A673 (cell line): ENCODE measurements at regions not wholly inside any gene's neighbourhood (a gene's known extent, or its start where the extent isn't known, plus 50 kb on each side); places are given as distances from the start of the nearest gene placed in this dataset.
"Not testable (repeated sequence)": the region's sequence is repeated elsewhere in the genome, so short reads cannot be mapped to it uniquely, and the experiment has no call there.

Experiments
- BruUV-seq: library from RNA; stranded (reverse); fragments of 400-500 nt; replicated peaks from 2 replicates; lab custom pipeline; 2021; lab: Mats Ljungman, UMichigan
- CTCF ChIA-PET: fragments of 300-600 bp; sonication (Branson Sonifier 250); formaldehyde crosslinking; loops from one replicate; lab custom pipeline; 2022; ENCODE audit warnings: antibody characterized with exemption; lab: Charles Lee
- POLR2A ChIA-PET: fragments of 300-600 bp; sonication (Branson Sonifier 250); formaldehyde crosslinking; loops from one replicate; lab custom pipeline; 2022; ENCODE audit warnings: antibody characterized with exemption; ENCODE audit not compliant: low non-redundant PET; lab: Charles Lee
- DNase-seq: peaks from one replicate; pipeline ENCODE4 v3.0.0-alpha.2; 2015; ENCODE audit warnings: low spot score
- H3K27ac ChIP-seq: fragments of 200-600 bp; sonication (generic); 2 replicates; pipeline ENCODE4 v1.5.1; 2016; ENCODE audit warnings: mixed run types, low read depth, mild to moderate bottlenecking, mixed read lengths, antibody characterized with exemption, low read length; ENCODE audit not compliant: poor library complexity, severe bottlenecking
- H3K27me3 ChIP-seq: fragments of 200-600 bp; sonication (generic); replicated peaks from 2 replicates; pipeline ENCODE4 v1.6.1; 2017; ENCODE audit warnings: mixed run types, low read depth, mild to moderate bottlenecking, mixed read lengths, antibody characterized with exemption, low read length; ENCODE audit not compliant: insufficient read depth, poor library complexity
- H3K36me3 ChIP-seq: fragments of 200-600 bp; sonication (generic); 2 replicates; pipeline ENCODE4 v1.6.1; 2016; ENCODE audit warnings: mixed run types, mild to moderate bottlenecking, mixed read lengths, antibody characterized with exemption, low read length; ENCODE audit not compliant: insufficient read depth, poor library complexity, severe bottlenecking
- H3K4me1 ChIP-seq: fragments of 200-600 bp; sonication (generic); 2 replicates; pipeline ENCODE4 v1.6.1; 2017; ENCODE audit warnings: mixed run types, mild to moderate bottlenecking, mixed read lengths, antibody characterized with exemption, low read length; ENCODE audit not compliant: insufficient read depth, poor library complexity, severe bottlenecking
- H3K4me3 ChIP-seq: fragments of 200-600 bp; sonication (generic); 2 replicates; pipeline ENCODE4 v1.5.1; 2016; ENCODE audit warnings: low read depth, mixed run types, mild to moderate bottlenecking, mixed read lengths, low read length; ENCODE audit not compliant: poor library complexity, severe bottlenecking
- H3K9me3 ChIP-seq: fragments of 200-600 bp; sonication (generic); 2 replicates; pipeline ENCODE4 v1.6.1; 2016; ENCODE audit warnings: mixed run types, low read depth, mild to moderate bottlenecking, mixed read lengths, antibody characterized with exemption, low read length; ENCODE audit not compliant: poor library complexity, severe bottlenecking
- CTCF ChIP-seq: fragments of 300-800, 200-600 bp; sonication (generic); conservative IDR thresholded peaks from 2 replicates; pipeline ENCODE4 v1.5.1; 2017; ENCODE audit warnings: low read depth, mild to moderate bottlenecking, antibody characterized with exemption, low read length, moderate library complexity, mixed read lengths
- EZH2 ChIP-seq: fragments of 200-600 bp; sonication (generic); IDR thresholded peaks from 2 replicates; pipeline ENCODE4 v1.6.1; 2017; ENCODE audit warnings: borderline replicate concordance, low read depth, mild to moderate bottlenecking, mixed read lengths, antibody characterized with exemption, low read length; ENCODE audit not compliant: poor library complexity, severe bottlenecking
- intact Hi-C: fragments of 100-400 bp; cut with micrococcal nuclease; formaldehyde crosslinking; loops from one replicate; pipeline ENCODE4 v1.10.0; 2022; ENCODE audit not compliant: unreplicated experiment

GRCh38 chr12:34218193-34219045, 196.1 kb downstream of the ALG10 start:
- Histone ChIP-seq H3K36me3 (no peaks in the 10 kb centered on the region), H3K27ac (no peak overlapping the region), H3K4me1 (no peaks in the 10 kb centered on the region), H3K9me3 (no peaks in the 10 kb centered on the region), H3K4me3 (peak overlapping the region; percentile 45), H3K27me3 (no peaks in the 10 kb centered on the region)
- POLR2A ChIA-PET = no interaction called here
- no TSS peak for BruUV-seq
- DNase-seq = peak; percentile 71
- CTCF ChIA-PET = no interaction called here
- TF ChIP-seq CTCF (peak; percentile 94), EZH2 (no peak)
- intact Hi-C loops = loop anchor here (1.0 to 10.0 kb wide), 3 partner anchors 64 to 178 kb away; no protein-coding TSS in a partner anchor

- intact Hi-C loops = loop anchor here (10.0 kb wide), 1 partner anchor 64 kb away; no protein-coding TSS in a partner anchor
Measured at GRCh38 chr12:34219046-34219770, 196.9 kb downstream of the ALG10 start.

GRCh38 chr12:34220079-34220478, 197.8 kb downstream of the ALG10 start:
- BruUV-seq, DNase-seq, H3K4me1 ChIP-seq, CTCF ChIA-PET, H3K36me3 ChIP-seq, H3K27ac ChIP-seq, H3K4me3 ChIP-seq, H3K9me3 ChIP-seq, H3K27me3 ChIP-seq, intact Hi-C loops, POLR2A ChIA-PET: not testable (repeated sequence)

More at GRCh38 chr12:34219046-34219770, 196.9 kb downstream of the ALG10 start:
- Histone ChIP-seq H3K27me3 (no peaks in the 10 kb centered on the region), H3K4me3 (peak overlapping the region; percentile 45), H3K27ac (no peak overlapping the region), H3K4me1 (no peaks in the 10 kb centered on the region), H3K9me3 (no peaks in the 10 kb centered on the region), H3K36me3 (no peaks in the 10 kb centered on the region)
- TF ChIP-seq EZH2 (no peak), CTCF (no peak)
- CTCF ChIA-PET = no interaction called here
- POLR2A ChIA-PET = no interaction called here
- no TSS peak for BruUV-seq
- no peak for DNase-seq
